ENCODE measurements at regions not wholly inside any gene's neighbourhood (a gene's known extent, or its start where the extent isn't known, plus 50 kb on each side); places are given as distances from the start of the nearest gene placed in this dataset.

DNA sequence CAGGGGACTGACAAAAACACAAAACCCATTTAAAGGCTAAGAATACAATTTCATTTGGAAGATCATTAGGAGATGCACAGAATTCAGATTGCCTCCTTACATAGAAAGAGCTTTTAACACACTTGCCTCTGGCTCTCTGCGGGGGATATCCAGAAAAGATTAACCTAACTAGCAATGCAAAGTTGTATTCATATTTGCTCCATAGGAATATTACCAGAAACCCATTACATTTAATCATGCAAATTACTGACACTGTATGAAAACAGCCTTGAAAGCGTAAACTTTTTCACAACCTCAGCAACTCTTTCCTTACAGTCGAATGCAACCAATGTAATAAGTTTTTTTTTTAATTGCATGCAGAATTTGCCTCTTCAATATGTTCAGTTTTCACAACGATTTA, 1087.3 kb upstream of the PRKX start (continued):
- TF ChIP-seq, protein P1, sequence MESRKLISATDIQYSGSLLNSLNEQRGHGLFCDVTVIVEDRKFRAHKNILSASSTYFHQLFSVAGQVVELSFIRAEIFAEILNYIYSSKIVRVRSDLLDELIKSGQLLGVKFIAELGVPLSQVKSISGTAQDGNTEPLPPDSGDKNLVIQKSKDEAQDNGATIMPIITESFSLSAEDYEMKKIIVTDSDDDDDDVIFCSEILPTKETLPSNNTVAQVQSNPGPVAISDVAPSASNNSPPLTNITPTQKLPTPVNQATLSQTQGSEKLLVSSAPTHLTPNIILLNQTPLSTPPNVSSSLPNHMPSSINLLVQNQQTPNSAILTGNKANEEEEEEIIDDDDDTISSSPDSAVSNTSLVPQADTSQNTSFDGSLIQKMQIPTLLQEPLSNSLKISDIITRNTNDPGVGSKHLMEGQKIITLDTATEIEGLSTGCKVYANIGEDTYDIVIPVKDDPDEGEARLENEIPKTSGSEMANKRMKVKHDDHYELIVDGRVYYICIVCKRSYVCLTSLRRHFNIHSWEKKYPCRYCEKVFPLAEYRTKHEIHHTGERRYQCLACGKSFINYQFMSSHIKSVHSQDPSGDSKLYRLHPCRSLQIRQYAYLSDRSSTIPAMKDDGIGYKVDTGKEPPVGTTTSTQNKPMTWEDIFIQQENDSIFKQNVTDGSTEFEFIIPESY (IDR thresholded peaks at IDR 0.05; ENCODE audit: borderline replicate concordance, low read depth): no peak
- no peak for TF ChIP-seq RXRA (IDR thresholded peaks at IDR 0.05; ENCODE audit: borderline replicate concordance, low read depth)
- no peak for TF ChIP-seq RCOR1 (IDR thresholded peaks at IDR 0.05; ENCODE audit: low read length)
- no peak for TF ChIP-seq GATA2 (CRISPR knock-in tag; IDR thresholded peaks at IDR 0.05)
- TF ChIP-seq MEF2A (IDR thresholded peaks at IDR 0.05; ENCODE audit: borderline replicate concordance, low read depth): no peak

DNA sequence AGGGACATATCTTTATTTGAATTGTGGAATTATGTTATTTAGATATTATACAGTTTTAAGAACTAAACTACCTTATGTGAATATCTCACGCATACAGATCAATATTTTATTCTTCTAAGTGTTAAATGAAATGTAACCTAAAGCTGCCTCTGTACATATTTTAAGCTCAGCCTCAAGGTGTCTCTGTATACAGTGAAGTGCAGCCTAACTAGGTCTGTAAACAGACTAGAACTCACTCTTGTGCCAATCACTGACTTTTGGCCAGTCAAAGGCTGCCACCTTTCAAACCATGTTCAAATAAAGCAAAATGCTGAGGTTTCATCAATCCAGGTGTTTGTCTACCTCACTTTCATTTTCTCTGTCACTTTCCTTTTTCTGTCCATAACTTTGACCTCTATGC, 1074.5 kb upstream of the PRKX start:
- H3K9me2 ChIP-seq: no peaks in the 10 kb centered on the region
- H4K20me1 ChIP-seq (ENCODE audit: insufficient read depth): no peaks in the 10 kb centered on the region
- no peaks in the 10 kb centered on the region for H3K79me2 ChIP-seq (ENCODE audit: insufficient read depth)
- no peaks in the 10 kb centered on the region for H3K27me3 ChIP-seq (ENCODE audit: insufficient read depth)
- no peak for DNase-seq
- CTCF ChIA-PET: no interaction called here
- no peaks in the 10 kb centered on the region for H3F3A ChIP-seq (replicated peaks; ENCODE audit: insufficient read depth)
- no peak overlapping the region for H3K4me2 ChIP-seq
- no peak overlapping the region for H2AFZ ChIP-seq (ENCODE audit: low read depth)
- no peaks in the 10 kb centered on the region for H3K4me1 ChIP-seq (ENCODE audit: control insufficient read depth in 1 of 2, insufficient read depth in 2 of 2, low read depth in 1 of 2, low read length in 1 of 2)
- no peaks in the 10 kb centered on the region for H3K9me3 ChIP-seq
- H3K27ac ChIP-seq (ENCODE audit: low read depth in 2 of 2, low read length in 1 of 2): no peak overlapping the region
- H3K9ac ChIP-seq: no peak overlapping the region
- H3K4me3 ChIP-seq (ENCODE audit: low read depth in 2 of 2, low read length in 1 of 2): no peak overlapping the region
- POLR2A ChIA-PET: no interaction called here
- 38% methylated on average over 1 of the region's 1 CpG for WGBS (ENCODE audit: low lambda C conversion rate)
- H3K36me3 ChIP-seq (replicated peaks in 1 of 2; ENCODE audit: control insufficient read depth in 1 of 2, insufficient read depth in 2 of 2, low read length in 1 of 2): no peaks in the 10 kb centered on the region
- TF ChIP-seq FOXM1 (IDR thresholded peaks at IDR 0.05; ENCODE audit: low read depth) (no peak), MEF2A (IDR thresholded peaks at IDR 0.05; ENCODE audit: borderline replicate concordance, low read depth) (no peak), ELF1 (IDR thresholded peaks at IDR 0.05) (no peak), USF1 (IDR thresholded peaks at IDR 0.05; ENCODE audit: borderline replicate concordance, low read depth) (no peak), FOXJ3 (CRISPR knock-in tag; IDR thresholded peaks at IDR 0.05) (no peak), RXRA (IDR thresholded peaks at IDR 0.05; ENCODE audit: borderline replicate concordance, low read depth) (no peak), POLR2AphosphoS5 (IDR thresholded peaks at IDR 0.05; ENCODE audit: low read depth, low read length) (no peak), TCF12 (IDR thresholded peaks at IDR 0.05) (no peak), GATA2 (CRISPR knock-in tag; IDR thresholded peaks at IDR 0.05) (no peak), NRF1 (IDR thresholded peaks at IDR 0.05; ENCODE audit: low read depth, low read length) (no peak), EZH2phosphoT487 (IDR thresholded peaks at IDR 0.05; ENCODE audit: borderline replicate concordance, low read depth) (no peak), RAD21 (IDR thresholded peaks at IDR 0.05; ENCODE audit: low read length) (no peak)
- TF ChIP-seq, protein P2, sequence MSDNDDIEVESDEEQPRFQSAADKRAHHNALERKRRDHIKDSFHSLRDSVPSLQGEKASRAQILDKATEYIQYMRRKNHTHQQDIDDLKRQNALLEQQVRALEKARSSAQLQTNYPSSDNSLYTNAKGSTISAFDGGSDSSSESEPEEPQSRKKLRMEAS (IDR thresholded peaks at IDR 0.05; ENCODE audit: low read depth): no peak
- TF ChIP-seq, protein P1 (IDR thresholded peaks at IDR 0.05; ENCODE audit: borderline replicate concordance, low read depth): no peak
- TF ChIP-seq, protein P3, sequence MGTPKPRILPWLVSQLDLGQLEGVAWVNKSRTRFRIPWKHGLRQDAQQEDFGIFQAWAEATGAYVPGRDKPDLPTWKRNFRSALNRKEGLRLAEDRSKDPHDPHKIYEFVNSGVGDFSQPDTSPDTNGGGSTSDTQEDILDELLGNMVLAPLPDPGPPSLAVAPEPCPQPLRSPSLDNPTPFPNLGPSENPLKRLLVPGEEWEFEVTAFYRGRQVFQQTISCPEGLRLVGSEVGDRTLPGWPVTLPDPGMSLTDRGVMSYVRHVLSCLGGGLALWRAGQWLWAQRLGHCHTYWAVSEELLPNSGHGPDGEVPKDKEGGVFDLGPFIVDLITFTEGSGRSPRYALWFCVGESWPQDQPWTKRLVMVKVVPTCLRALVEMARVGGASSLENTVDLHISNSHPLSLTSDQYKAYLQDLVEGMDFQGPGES (IDR thresholded peaks at IDR 0.05; ENCODE audit: low read depth, low read length): no peak

All from SK-N-SH (cell line).